H4 (cell line): ENCODE measurements at regions not wholly inside any gene's neighbourhood (a gene's known extent, or its start where the extent isn't known, plus 50 kb on each side); places are given as distances from the start of the nearest gene placed in this dataset.

ENCODE experiments used
- DNase-seq: peaks from one replicate; pipeline ENCODE4 v3.0.0-alpha.2; 2015; ENCODE audit warnings: low spot score

GRCh38 chr2:129780316-129781270 lies 198.9 kb upstream of the RAB6C start:
- DNase-seq, result peak; percentile 40

- no peak for DNase-seq
These were observed 197.5 kb upstream of the RAB6C start for GRCh38 chr2:129781749-129782632.

DNA sequence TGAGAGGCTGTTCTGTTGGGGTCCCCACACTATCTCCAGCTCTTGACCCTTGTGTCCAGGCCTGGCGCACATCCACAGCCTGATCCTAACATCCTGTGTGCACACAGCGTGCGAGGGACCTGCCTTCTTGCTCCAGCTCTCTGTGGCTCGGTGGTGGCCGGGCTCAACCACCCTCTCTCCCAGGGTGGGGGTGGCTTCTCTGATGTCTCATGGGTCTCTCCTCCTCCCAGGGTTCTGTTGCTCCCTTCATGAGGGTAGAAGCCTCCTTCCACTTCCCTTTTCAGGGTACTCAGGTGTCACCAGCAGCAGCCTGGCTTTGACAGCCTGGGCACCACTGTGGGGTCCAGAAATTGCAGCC lies 196.9 kb upstream of the RAB6C start:
- no peak for DNase-seq

DNA sequence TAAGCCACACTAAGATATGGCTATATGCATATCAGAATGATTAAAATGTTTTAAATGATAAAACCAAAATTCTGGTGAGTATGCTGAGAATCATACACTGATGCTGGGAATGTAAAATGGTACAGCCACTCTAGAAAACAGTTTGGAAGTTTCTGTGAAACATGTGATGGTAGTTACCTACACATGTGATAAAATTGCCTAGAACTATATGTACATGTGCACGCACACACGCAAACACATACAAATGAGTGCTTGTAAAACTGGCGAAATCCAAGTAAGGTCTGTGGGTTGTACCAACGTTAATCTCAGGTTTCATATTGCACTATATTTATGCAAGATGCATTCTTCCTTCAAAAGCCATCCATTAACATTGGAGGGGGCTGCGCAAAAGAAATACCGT lies 195.0 kb upstream of the RAB6C start:
- DNase-seq, result no peak

DNA sequence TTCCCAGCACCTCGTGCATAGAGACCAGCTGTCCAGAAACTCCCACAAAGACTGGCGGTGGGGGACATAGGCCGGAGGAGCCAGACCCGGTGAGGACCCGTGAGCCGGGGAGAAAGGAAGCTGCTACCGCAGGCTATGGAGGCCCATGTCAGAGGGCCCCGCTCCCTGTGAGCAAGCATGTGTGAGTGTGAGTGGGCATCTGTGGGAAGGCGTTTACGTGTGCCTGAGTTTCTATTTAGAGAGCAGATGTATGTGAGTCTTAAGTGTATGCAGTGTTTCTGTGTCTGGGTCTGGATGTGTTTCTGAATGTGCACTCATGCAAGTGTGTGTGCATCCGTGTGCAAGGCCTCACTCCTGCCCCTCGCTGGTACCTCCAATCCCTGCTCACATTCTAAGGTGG lies 187.8 kb upstream of the RAB6C start:
- DNase-seq, result no peak

DNA sequence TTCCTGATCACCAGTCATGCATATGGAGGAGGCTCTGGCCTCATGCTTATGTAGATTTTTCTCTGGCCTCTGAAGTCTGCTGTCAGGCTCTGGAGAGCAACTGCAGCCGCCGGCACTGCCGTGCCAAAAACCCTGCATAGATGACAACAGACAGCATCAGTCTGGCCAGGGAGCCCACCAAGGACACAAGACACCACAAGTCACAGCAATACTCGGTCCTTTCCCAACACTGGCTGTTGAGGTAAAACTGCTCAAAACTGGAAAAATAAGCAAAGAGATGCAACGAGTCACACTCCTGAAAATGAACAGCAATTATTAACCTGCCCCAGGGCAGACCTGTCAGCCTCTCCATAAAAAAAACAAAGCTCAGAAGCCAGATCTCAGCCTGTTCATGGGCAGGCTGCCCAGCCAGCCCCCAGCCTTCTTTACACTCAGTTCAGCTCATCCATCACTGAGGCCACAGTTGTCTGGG lies 186.0 kb upstream of the RAB6C start:
- DNase-seq, result no peak

DNA sequence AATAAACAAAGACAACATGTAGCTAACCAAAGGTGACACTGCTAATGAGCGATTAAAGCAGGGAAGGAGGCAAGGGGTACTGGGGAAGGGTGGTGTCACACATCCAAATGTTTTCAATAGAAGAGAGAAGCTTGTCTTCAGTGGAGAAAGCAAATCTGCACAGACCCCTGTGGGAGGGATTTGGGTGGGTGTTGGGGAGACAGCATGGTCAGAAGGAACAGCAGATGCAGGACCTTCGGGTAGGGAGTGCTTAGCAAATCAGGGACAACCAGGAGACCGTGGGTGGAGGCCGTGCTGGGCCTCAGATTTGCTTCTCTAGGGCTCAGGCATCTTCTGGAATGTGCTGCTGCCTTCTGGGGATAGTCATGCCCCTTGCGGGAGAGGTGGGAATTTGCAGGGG lies 185.3 kb upstream of the RAB6C start:
- no peak for DNase-seq

- DNase-seq, result no peak
These were observed 184.9 kb upstream of the RAB6C start for GRCh38 chr2:129794540-129794939.

DNA sequence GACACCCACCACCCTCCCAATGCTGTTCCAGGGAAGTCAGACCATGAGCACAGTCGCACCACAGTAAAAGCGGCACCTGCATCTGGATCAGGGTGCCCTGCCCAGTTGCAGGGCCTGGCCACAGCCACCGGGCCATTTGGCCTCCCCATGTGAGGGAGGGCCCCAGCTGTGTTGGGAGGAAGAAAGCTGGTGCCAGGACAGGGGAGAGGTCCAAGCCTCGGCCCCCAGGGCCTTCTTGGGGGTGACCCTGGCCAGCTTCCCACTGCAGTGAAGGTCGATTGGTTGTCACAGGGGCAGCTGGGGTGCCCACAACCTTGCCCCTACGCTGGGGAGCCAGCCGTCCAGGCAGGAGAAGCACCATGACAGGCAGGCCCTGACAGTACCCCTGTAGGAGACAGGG lies 183.2 kb upstream of the RAB6C start:
- no peak for DNase-seq

DNA sequence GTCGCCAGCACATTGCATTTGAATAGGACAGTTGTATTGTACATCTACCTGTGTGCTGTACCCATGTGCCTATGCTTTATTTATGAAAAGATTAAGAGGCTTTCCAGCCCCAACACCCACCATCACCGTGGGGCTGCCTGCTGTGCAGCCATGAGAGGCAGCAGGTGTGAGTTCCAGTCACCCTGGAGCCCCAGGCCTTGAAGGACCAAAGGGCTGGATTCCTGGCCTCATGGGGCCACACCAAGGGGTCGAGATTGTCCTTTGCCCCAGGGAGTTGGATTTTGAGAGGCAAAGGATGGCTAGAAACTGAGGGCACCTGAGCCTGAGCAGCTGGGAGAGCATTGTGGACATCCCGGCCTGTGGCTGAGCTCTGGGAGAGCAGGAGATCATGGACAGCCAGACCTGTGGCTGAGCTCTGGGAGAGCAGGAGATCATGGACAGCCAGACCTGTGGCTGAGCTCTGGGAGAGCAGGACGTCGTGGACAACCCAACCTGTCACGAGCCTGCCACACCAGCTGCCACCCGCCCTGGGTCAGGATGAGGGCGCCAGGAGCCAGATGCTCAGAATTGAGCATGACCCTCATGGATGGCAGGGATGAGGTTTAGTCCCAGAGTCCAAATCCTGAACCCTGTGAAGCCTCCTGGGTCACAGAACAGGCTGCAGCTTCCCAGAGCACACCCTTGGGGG lies 182.5 kb upstream of the RAB6C start:
- DNase-seq, result no peak

DNA sequence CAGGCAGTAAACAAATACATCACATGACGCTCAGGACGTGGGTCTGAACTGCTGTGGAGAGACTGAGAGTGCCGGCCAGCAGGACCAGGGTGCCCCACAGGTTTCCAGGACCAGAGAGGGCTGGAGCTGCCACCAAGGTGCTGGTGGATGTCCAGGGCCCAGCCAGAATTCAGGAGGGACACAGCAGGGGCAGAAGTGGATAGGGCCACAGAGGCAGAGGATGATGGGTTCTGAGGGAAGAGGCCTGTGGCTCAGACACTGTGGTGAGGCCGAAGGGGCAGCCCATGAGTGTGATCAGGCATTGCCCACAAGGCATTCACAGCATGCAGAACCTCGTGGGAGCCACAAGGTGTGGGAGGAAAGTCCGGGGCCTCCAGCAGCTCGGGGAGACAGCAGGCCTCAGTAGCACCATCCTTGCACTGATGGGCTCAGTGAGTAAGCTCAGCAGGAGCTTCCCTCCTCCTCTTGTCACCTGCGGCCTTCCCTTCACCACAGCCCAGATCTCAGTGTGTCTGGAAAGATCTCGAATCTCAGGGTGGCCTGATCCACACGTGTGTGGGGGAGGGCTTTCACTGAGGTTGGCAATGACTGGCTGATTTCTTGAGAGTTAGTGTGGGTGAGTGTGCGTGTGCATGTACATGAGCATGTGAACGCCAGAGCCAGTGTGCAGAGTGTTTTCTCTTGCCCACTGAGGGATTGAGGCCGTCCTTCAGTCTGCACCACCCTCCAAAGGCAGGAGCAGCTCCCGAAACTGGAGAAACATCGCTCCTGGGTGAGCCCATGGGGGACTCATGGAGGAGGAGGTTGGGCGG lies 181.8 kb upstream of the RAB6C start:
- DNase-seq, result no peak

- no peak for DNase-seq
These were observed 181.2 kb upstream of the RAB6C start for GRCh38 chr2:129798301-129798581.

DNA sequence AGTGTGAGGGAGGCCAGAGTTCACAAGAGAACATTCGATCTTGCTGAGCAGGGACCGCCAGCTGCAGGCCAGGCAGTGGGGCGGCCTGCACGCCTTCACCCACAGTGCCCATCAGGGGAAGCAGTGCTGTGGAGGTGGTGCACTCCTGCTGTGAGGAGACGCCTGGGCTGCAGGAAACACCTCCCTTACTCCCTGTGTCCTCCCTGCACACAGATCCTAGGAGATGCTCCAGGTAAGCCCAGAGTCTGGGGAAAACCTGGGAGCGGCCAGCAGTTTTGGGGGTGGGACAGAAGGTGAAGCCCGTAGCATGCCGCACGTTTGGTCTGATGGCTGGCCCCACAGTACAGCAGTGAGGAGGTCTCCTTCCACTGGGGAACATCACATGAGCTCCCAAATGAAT lies 180.8 kb upstream of the RAB6C start:
- no peak for DNase-seq

GRCh38 chr2:129799036-129799958 lies 180.2 kb upstream of the RAB6C start:
- DNase-seq, result no peak

- DNase-seq, result no peak
These were observed 179.2 kb upstream of the RAB6C start for GRCh38 chr2:129800285-129800684.

DNA sequence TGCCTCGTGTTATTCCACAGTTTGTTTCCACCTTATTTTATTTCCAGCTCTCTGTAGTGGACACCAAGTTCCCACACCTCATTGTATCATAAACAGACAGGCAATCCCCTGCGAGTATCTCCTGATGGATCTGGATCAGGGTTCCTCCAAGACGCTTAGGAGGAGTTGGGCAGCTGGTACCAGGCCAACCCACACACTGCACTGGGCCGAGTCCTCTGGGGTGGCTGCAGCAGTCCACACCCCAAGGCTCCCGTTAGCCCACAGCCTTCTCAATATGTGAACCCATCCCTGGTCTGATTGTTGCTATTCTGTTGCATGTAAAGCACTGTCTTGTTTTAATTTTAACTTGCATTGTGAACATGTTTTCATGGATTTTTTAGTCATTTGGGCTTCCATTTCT lies 178.8 kb upstream of the RAB6C start:
- DNase-seq, result no peak

DNA sequence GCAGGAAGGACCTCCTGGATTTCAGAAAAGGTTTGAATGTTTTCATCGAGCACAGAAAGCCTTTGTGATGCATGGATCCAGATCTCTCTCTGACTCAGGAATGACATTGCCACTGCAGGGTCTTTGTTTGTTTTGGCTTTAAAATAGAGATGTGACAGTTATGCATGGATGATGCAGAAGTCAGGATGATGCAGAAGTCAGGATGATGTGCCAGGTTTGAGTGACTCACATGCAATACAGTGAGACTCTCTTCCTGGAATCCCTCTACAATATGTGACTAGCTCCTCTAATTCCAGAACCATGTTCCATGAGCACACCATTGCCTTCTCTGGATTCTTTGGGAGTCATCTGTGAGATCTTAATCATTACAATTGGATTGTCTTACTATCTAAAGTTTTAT lies 177.9 kb upstream of the RAB6C start:
- no peak for DNase-seq

DNA sequence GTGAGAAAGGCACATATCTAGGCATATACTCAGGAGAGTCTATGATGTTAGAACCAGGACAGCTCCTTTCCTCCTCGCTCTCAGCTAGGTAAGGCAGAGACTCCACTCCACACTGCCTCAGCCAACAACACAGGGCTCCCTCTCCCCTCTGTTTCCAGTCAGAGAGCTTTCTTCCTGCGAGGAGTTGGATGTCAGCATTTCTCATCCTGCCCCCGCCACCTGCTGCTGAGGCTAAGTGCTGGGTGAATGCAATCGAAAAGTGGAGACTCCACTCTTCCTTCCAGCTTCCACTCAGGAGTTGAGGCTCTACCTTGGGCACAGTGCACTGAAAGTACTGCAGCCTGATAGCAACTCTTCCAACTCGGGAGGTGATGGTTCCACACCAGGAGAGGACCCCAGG lies 177.2 kb upstream of the RAB6C start:
- no peak for DNase-seq

- DNase-seq, result no peak
These were observed 176.4 kb upstream of the RAB6C start for GRCh38 chr2:129803032-129803431.

DNA sequence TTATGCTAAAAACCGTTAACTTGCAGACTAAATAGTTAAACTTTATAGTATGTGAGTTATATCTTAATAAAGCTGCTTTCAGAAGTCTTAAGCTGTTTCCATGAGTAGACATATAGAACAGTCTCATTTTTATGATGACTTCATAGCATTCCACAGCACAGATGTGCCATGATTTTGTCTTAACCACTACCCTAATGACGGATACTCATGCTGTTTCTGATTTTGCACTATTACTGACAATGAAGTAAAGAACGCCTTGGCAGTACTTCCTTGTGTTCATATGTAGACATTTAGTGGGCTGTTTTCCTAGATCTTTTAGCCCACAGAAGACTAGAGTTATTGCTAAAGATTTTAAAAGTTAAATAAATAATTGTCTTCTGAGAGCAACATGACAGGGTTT lies 175.6 kb upstream of the RAB6C start:
- no peak for DNase-seq
